ENCODE measurements at regions not wholly inside any gene's neighbourhood (a gene's known extent, or its start where the extent isn't known, plus 50 kb on each side); places are given as distances from the start of the nearest gene placed in this dataset.
A peak's percentile ranks its signal among the peaks of the same experiment; 100 is the strongest.

GRCh38 chr19:32178956-32179355, 166.5 kb upstream of the ZNF507 start:
- no peak for DNase-seq (ENCODE audit: low read depth, low spot score)
- H3K4me3 ChIP-seq (ENCODE audit: low read length) = no peak overlapping the region

- no peak overlapping the region for H3K4me3 ChIP-seq (ENCODE audit: low read length)
- DNase-seq (ENCODE audit: low read depth, low spot score) = no peak
Measured at GRCh38 chr19:32181216-32181920, 164.0 kb upstream of the ZNF507 start.

GRCh38 chr19:32186542-32187330, 158.7 kb upstream of the ZNF507 start:
- no peak for DNase-seq (ENCODE audit: low read depth, low spot score)
- no peak overlapping the region for H3K4me3 ChIP-seq (ENCODE audit: low read length)

GRCh38 chr19:32188921-32189320, 156.5 kb upstream of the ZNF507 start:
- DNase-seq (ENCODE audit: low read depth, low spot score) = no peak
- H3K4me3 ChIP-seq (ENCODE audit: low read length) = no peak overlapping the region

- DNase-seq (ENCODE audit: low read depth, low spot score) = no peak
- no peak overlapping the region for H3K4me3 ChIP-seq (ENCODE audit: low read length)
Measured at GRCh38 chr19:32189956-32190706, 155.3 kb upstream of the ZNF507 start.

GRCh38 chr19:32191921-32192320, 153.5 kb upstream of the ZNF507 start:
- no peak for DNase-seq (ENCODE audit: low read depth, low spot score)
- H3K4me3 ChIP-seq (ENCODE audit: low read length) = no peak overlapping the region

- H3K4me3 ChIP-seq (ENCODE audit: low read length) = no peak overlapping the region
- DNase-seq (ENCODE audit: low read depth, low spot score) = no peak
Measured at GRCh38 chr19:32195706-32196610, 149.5 kb upstream of the ZNF507 start.

- DNase-seq (ENCODE audit: low read depth, low spot score) = no peak
- H3K4me3 ChIP-seq (ENCODE audit: low read length) = no peak overlapping the region
Measured at GRCh38 chr19:32196690-32197420, 148.6 kb upstream of the ZNF507 start.

- no peak overlapping the region for H3K4me3 ChIP-seq (ENCODE audit: low read length)
- no peak for DNase-seq (ENCODE audit: low read depth, low spot score)
Measured at GRCh38 chr19:32197896-32198882, 147.2 kb upstream of the ZNF507 start.

- no peak for DNase-seq (ENCODE audit: low read depth, low spot score)
Measured at GRCh38 chr19:32199501-32200040, 145.8 kb upstream of the ZNF507 start.

GRCh38 chr19:32200312-32201038, 144.9 kb upstream of the ZNF507 start:
- no peak overlapping the region for H3K4me3 ChIP-seq (ENCODE audit: low read length)
- no peak for DNase-seq (ENCODE audit: low read depth, low spot score)

More at GRCh38 chr19:32199501-32200040, 145.8 kb upstream of the ZNF507 start:
- H3K4me3 ChIP-seq (ENCODE audit: low read length) = no peak overlapping the region

- H3K4me3 ChIP-seq (ENCODE audit: low read length) = no peak overlapping the region
- no peak for DNase-seq (ENCODE audit: low read depth, low spot score)
Measured at GRCh38 chr19:32201211-32201610, 144.2 kb upstream of the ZNF507 start.

GRCh38 chr19:32201636-32202051, 143.8 kb upstream of the ZNF507 start:
- DNase-seq (ENCODE audit: low read depth, low spot score) = peak; percentile 16
- H3K4me3 ChIP-seq (ENCODE audit: low read length) = no peak overlapping the region

- no peak overlapping the region for H3K4me3 ChIP-seq (ENCODE audit: low read length)
- DNase-seq (ENCODE audit: low read depth, low spot score) = no peak
Measured at GRCh38 chr19:32202244-32202643, 143.2 kb upstream of the ZNF507 start.

GRCh38 chr19:32203161-32203560, 142.2 kb upstream of the ZNF507 start:
- no peak for DNase-seq (ENCODE audit: low read depth, low spot score)
- H3K4me3 ChIP-seq (ENCODE audit: low read length) = no peak overlapping the region

GRCh38 chr19:32206065-32206464, 139.3 kb upstream of the ZNF507 start:
- DNase-seq (ENCODE audit: low read depth, low spot score) = no peak
- no peak overlapping the region for H3K4me3 ChIP-seq (ENCODE audit: low read length)
